Hepatocyte (in vitro differentiated cells): ENCODE measurements at regions not wholly inside any gene's neighbourhood (a gene's known extent, or its start where the extent isn't known, plus 50 kb on each side); places are given as distances from the start of the nearest gene placed in this dataset.

Experiments
- DNase-seq: peaks from one replicate; pipeline ENCODE4 v3.0.0-alpha.2; 2016; ENCODE audit warnings: low spot score
- H2AFZ ChIP-seq: fragments of 200-600 bp; sonication (generic); 2 replicates; pipeline ENCODE4 v1.6.0; 2016; ENCODE audit warnings: antibody characterized with exemption, mild to moderate bottlenecking
- H3K27ac ChIP-seq: fragments of 200-600 bp; sonication (generic); 2 replicates; pipeline ENCODE4 v1.5.1; 2016; ENCODE audit warnings: mild to moderate bottlenecking
- H3K27me3 ChIP-seq: fragments of 200-600 bp; sonication (generic); 2 replicates; pipeline ENCODE4 v1.6.1; 2016
- H3K36me3 ChIP-seq: fragments of 200-600 bp; sonication (generic); replicated peaks from 2 replicates; pipeline ENCODE4 v1.5.1; 2016; ENCODE audit warnings: low read depth; ENCODE audit not compliant: insufficient read depth
- H3K4me1 ChIP-seq: fragments of 200-600 bp; sonication (generic); 2 replicates; pipeline ENCODE4 v1.5.1; 2016; ENCODE audit warnings: mild to moderate bottlenecking, moderate library complexity; ENCODE audit not compliant: insufficient read depth
- H3K4me2 ChIP-seq: fragments of 200-600 bp; sonication (generic); 2 replicates; pipeline ENCODE4 v1.6.0; 2016
- H3K4me3 ChIP-seq: fragments of 200-600 bp; sonication (generic); 2 replicates; pipeline ENCODE4 v1.5.1; 2016; ENCODE audit warnings: mild to moderate bottlenecking
- H3K79me2 ChIP-seq: fragments of 200-600 bp; sonication (generic); 2 replicates; pipeline ENCODE4 v1.6.0; 2017; ENCODE audit warnings: mild to moderate bottlenecking
- H3K9me2 ChIP-seq: fragments of 200-600 bp; sonication (generic); replicated peaks from 2 replicates; pipeline ENCODE4 v1.6.0; 2017; ENCODE audit warnings: mild to moderate bottlenecking; ENCODE audit not compliant: insufficient read depth
- H3K9me3 ChIP-seq: fragments of 200-600 bp; sonication (generic); 2 replicates; pipeline ENCODE4 v1.5.1; 2016; ENCODE audit warnings: low read depth, mild to moderate bottlenecking
- H4K20me1 ChIP-seq: fragments of 200-600 bp; sonication (generic); 2 replicates; pipeline ENCODE4 v1.6.0; 2016; ENCODE audit warnings: mild to moderate bottlenecking; ENCODE audit not compliant: insufficient read depth, poor library complexity, severe bottlenecking
- CTCF ChIP-seq: fragments of 200-600 bp; sonication (generic); IDR thresholded peaks from 2 replicates; pipeline ENCODE4 v1.5.1; 2016; ENCODE audit warnings: antibody characterized with exemption, mild to moderate bottlenecking; ENCODE audit not compliant: poor library complexity
- EZH2 ChIP-seq: fragments of 200-600 bp; sonication (generic); IDR thresholded peaks from 2 replicates; pipeline ENCODE4 v1.6.1; 2016; ENCODE audit warnings: antibody characterized with exemption, mild to moderate bottlenecking, borderline replicate concordance
- EZH2phosphoT487 ChIP-seq: fragments of 200-600 bp; sonication (generic); IDR thresholded peaks from one replicate; pipeline ENCODE4 v1.6.1; 2018; ENCODE audit warnings: antibody characterized with exemption, mild to moderate bottlenecking, low read depth, moderate library complexity; ENCODE audit not compliant: unreplicated experiment, severe bottlenecking
- WGBS: methylation state at CpG from one replicate; pipeline ENCODE4 v1.1.6; 2016; ENCODE audit warnings: low lambda C conversion rate; ENCODE audit errors: missing lambda C conversion rate; 5-methylcytosine and 5-hydroxymethylcytosine counted together

GRCh38 chr4:126800575-126801141 lies 832.1 kb upstream of the INTU start:
- Histone ChIP-seq H3K9me2 (no peaks in the 10 kb centered on the region), H3K4me3 (no peak overlapping the region), H3K79me2 (no peaks in the 10 kb centered on the region), H3K27ac (peak overlapping the region; percentile 71), H3K27me3 (no peaks in the 10 kb centered on the region), H3K4me2 (peak overlapping the region; percentile 14), H3K36me3 (no peaks in the 10 kb centered on the region), H4K20me1 (no peaks in the 10 kb centered on the region), H3K9me3 (no peaks in the 10 kb centered on the region), H2AFZ (peak overlapping the region; percentile 8), H3K4me1 (peaks cover 7% of the 10 kb centered on the region)
- DNase-seq = peak; percentile 15
- TF ChIP-seq EZH2 (no peak), CTCF (no peak), EZH2phosphoT487 (no peak)
- WGBS = 51% methylated on average over 3 of the region's 3 CpGs

GRCh38 chr4:126807132-126807531 lies 825.6 kb upstream of the INTU start:
- H3K4me2 ChIP-seq = no peak overlapping the region
- no peak overlapping the region for H2AFZ ChIP-seq
- H3K4me1 ChIP-seq = no peaks in the 10 kb centered on the region
- H3K36me3 ChIP-seq = no peaks in the 10 kb centered on the region
- TF ChIP-seq CTCF = no peak
- no peak for TF ChIP-seq EZH2phosphoT487
- no peak for TF ChIP-seq EZH2
- H3K79me2 ChIP-seq = no peaks in the 10 kb centered on the region
- WGBS = 46% methylated on average over 1 of the region's 1 CpG
- no peaks in the 10 kb centered on the region for H3K27me3 ChIP-seq
- H3K9me2 ChIP-seq = no peaks in the 10 kb centered on the region
- DNase-seq = no peak
- no peaks in the 10 kb centered on the region for H3K9me3 ChIP-seq
- no peaks in the 10 kb centered on the region for H4K20me1 ChIP-seq
- H3K27ac ChIP-seq = no peak overlapping the region
- no peak overlapping the region for H3K4me3 ChIP-seq

DNA sequence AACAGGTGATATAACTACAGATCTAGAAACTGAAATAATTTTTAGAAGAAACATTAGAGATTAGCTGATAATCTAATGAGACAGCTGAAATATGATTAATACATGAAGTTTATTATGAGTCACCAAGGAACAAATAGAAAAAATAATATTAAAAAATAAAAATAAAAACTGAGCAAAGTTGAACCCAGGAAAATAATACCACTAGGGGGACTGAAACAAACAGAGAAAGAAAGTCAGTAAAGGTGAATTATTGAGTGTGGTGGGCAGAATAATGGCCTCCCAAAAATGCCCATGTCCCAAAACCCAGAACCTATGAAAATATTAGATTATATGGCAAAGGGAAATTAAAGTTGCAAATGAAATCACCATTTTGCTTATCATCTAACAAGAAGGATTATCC lies 820.7 kb upstream of the INTU start:
- H3K27me3 ChIP-seq = no peaks in the 10 kb centered on the region
- H3K9me3 ChIP-seq = no peaks in the 10 kb centered on the region
- H3K9me2 ChIP-seq = no peaks in the 10 kb centered on the region
- H3K4me3 ChIP-seq = no peak overlapping the region
- no peak overlapping the region for H3K4me2 ChIP-seq
- H4K20me1 ChIP-seq = no peaks in the 10 kb centered on the region
- no peaks in the 10 kb centered on the region for H3K36me3 ChIP-seq
- H2AFZ ChIP-seq = no peak overlapping the region
- TF ChIP-seq EZH2phosphoT487 (no peak), CTCF (no peak), EZH2 (no peak)
- no peaks in the 10 kb centered on the region for H3K79me2 ChIP-seq
- no peak overlapping the region for H3K27ac ChIP-seq
- DNase-seq = no peak
- no peaks in the 10 kb centered on the region for H3K4me1 ChIP-seq

- Histone ChIP-seq H4K20me1 (no peaks in the 10 kb centered on the region), H3K27ac (no peak overlapping the region), H2AFZ (no peak overlapping the region), H3K4me3 (no peak overlapping the region), H3K36me3 (no peaks in the 10 kb centered on the region), H3K4me1 (no peaks in the 10 kb centered on the region), H3K4me2 (no peak overlapping the region), H3K9me3 (no peaks in the 10 kb centered on the region), H3K9me2 (no peaks in the 10 kb centered on the region), H3K79me2 (no peaks in the 10 kb centered on the region), H3K27me3 (no peaks in the 10 kb centered on the region)
- TF ChIP-seq EZH2phosphoT487 (no peak), EZH2 (no peak), CTCF (no peak)
- no peak for DNase-seq
- WGBS = 86% methylated on average over 1 of the region's 1 CpG
These were observed 812.1 kb upstream of the INTU start for GRCh38 chr4:126820631-126821030.
